ENCODE measurements at regions not wholly inside any gene's neighbourhood (a gene's known extent, or its start where the extent isn't known, plus 50 kb on each side); places are given as distances from the start of the nearest gene placed in this dataset.
"Not testable (repeated sequence)": the region's sequence is repeated elsewhere in the genome, so short reads cannot be mapped to it uniquely, and the experiment has no call there.

GRCh38 chr18:71233177-71233576, 944.3 kb downstream of the SOCS6 start:
- no peak for DNase-seq (ENCODE audit: low spot score)

DNA sequence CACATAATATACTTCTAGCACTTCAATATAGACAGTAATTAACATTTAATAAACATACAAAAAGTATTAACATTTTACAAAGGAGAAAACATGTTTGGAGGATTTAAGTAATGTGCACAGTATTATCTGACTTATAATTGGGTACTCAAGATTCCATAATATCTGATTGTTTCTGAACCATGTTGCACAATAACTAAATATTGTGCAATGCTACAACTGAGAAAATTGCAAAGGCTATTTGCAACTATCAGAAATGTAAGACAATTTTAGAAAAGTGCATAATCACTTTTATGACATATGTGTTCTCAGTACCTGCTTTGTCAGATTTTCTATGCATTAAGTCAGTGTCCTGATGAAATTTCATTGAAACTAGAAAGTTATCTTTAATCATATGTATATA, 934.6 kb downstream of the SOCS6 start:
- no peak for DNase-seq (ENCODE audit: low spot score)

GRCh38 chr18:71221405-71221804, 932.6 kb downstream of the SOCS6 start:
- DNase-seq (ENCODE audit: low spot score) = no peak

DNA sequence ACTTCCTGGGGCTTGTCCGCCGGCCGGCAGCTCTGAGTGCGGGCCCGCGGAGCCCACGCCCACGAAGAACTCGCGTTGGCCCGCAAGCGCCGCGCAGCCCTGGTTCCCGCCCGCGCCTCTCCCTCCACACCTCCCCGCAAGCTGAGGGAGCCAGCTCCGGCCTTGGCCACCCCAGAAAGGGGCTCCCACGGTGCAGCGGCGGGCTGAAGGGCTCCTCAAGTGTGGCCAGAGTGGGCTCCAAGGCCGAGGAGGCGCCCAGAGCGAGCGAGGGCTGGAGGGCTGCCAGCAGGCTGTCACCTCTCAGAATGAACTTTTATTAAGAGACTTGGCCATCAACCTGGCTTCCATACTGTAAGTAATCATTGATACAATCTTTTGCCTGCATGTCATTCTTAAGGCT, 923.9 kb downstream of the SOCS6 start:
- not testable (repeated sequence) for DNase-seq (ENCODE audit: low spot score)

GRCh38 chr18:71212222-71212621, 923.4 kb downstream of the SOCS6 start:
- DNase-seq (ENCODE audit: low spot score) = no peak

GRCh38 chr18:71209944-71210343, 921.1 kb downstream of the SOCS6 start:
- no peak for DNase-seq (ENCODE audit: low spot score)

GRCh38 chr18:71194438-71194837, 905.6 kb downstream of the SOCS6 start:
- no peak for DNase-seq (ENCODE audit: low spot score)

- no peak for DNase-seq (ENCODE audit: low spot score)
Measured at GRCh38 chr18:71189581-71189980, 900.7 kb downstream of the SOCS6 start.

DNA sequence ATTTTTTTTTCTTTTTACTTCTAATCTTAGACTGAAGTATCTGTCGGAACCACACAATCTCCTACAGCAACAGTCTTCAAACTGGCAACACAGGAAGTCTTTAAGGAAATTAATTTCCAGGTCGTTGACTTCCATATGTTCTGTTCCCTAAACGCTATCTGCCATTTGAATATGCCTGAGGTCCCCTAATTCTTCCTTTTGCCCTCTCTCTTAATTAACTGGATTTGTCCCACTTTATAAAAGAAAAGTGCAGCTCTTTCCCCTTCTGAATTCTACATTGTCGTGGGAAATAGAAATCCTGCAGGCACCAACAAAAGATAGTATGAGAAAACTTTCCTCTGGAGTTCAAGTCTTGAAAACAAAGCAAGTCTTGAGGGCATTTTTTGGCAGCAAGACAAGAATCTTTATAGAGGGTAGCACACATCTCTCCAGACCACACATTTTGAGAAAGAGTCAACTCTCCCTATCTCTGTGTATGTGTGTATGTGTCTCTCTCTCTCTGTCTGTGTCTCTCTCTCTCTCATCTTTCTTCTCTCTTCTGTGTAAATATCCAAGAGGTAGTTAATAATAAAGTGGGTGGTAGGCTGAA, 879.8 kb downstream of the SOCS6 start:
- no peak for DNase-seq (ENCODE audit: low spot score)

- DNase-seq (ENCODE audit: low spot score) = no peak
Measured at GRCh38 chr18:71136487-71136886, 847.6 kb downstream of the SOCS6 start.

- no peak for DNase-seq (ENCODE audit: low spot score)
Measured at GRCh38 chr18:71134122-71134521, 845.3 kb downstream of the SOCS6 start.

- no peak for DNase-seq (ENCODE audit: low spot score)
Measured at GRCh38 chr18:71131918-71132317, 843.1 kb downstream of the SOCS6 start.

- DNase-seq (ENCODE audit: low spot score) = no peak
Measured at GRCh38 chr18:71130351-71130750, 841.5 kb downstream of the SOCS6 start.

GRCh38 chr18:71125581-71125980, 836.7 kb downstream of the SOCS6 start:
- no peak for DNase-seq (ENCODE audit: low spot score)

DNA sequence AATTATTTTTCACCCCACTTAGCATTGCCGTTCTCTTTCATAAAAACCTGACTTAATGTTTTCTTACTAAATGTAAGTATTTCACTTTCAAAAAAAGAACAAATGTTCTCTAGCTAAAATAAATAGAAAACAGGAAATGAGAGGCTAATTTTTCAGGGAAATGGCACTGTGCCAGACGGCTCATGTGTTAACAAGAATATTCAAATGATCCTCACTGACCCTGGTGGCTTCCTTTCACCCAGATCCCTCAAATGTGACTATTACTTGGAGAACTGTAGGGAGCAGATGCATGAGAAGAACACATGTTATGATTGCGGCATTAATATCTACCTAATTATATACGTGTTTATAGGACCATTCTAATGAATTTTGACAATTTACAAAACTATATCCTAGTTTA, 827.7 kb downstream of the SOCS6 start:
- DNase-seq (ENCODE audit: low spot score) = no peak

GRCh38 chr18:71115261-71115660, 826.4 kb downstream of the SOCS6 start:
- DNase-seq (ENCODE audit: low spot score) = no peak

GRCh38 chr18:71114550-71115210, 825.8 kb downstream of the SOCS6 start:
- no peak for DNase-seq (ENCODE audit: low spot score)

- no peak for DNase-seq (ENCODE audit: low spot score)
Measured at GRCh38 chr18:71107244-71107643, 818.4 kb downstream of the SOCS6 start.

GRCh38 chr18:71106701-71107100, 817.9 kb downstream of the SOCS6 start:
- DNase-seq (ENCODE audit: low spot score) = no peak

GRCh38 chr18:71105994-71106546, 817.2 kb downstream of the SOCS6 start:
- DNase-seq (ENCODE audit: low spot score) = no peak

DNA sequence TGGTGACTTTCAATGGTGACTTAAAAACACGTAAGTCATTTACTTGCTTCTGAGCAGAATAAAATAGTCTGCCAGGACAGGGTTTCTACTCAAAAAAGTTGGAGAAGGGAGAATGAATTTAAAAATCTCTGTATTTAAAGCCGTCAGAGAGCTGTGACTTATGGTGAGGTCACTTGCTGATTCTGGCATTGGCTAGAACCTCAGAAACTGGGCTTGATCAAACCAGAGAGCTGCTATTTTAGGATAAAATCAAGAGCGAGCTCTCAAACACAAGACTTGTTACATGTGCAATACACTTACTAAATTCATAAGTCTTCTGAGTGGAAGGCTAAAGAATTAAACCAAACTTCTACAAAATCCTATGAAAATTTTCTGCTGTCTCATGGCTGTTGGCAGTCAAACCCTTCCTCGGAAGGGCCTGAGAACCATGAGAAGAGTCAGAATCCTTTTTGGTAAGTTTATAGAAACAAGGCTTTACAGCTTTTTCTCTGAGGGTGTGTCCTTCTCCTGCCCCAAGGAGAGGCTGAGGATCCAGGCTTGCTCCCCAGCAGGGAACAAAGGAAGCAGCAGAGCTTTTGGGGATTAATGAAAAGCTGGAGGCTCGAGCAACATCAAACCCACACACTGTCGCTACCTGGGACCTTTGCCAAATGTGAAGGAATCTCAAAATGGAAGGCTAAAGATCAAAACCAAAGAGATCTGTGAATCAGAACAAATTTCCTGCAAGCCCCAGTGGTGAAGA, 816.4 kb downstream of the SOCS6 start:
- no peak for DNase-seq (ENCODE audit: low spot score)

- no peak for DNase-seq (ENCODE audit: low spot score)
Measured at GRCh38 chr18:71079606-71080005, 790.8 kb downstream of the SOCS6 start.

DNA sequence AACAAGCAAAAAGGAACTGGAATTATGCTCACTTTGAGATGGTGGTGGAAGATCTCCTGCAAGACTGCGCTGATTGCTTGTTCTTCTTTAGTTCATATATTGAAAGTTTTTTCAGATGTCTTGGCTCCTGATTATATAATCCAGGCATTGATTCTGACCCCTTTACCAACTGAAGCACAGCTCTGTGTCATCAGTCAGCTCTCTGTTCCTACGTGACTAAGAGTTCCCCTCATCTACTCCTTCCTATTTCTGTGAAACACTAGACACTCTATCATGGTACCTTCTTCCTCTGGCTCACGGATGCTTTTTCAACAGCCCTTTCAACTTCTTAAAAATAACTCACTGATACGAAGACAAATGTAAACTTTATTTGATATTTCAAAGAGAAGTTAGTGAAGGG, 788.6 kb downstream of the SOCS6 start:
- DNase-seq (ENCODE audit: low spot score) = no peak
